EL (cell line): ENCODE measurements at regions not wholly inside any gene's neighbourhood (a gene's known extent, or its start where the extent isn't known, plus 50 kb on each side); places are given as distances from the start of the nearest gene placed in this dataset.
"Not testable (repeated sequence)": the region's sequence is repeated elsewhere in the genome, so short reads cannot be mapped to it uniquely, and the experiment has no call there.

Experiments
- DNase-seq: peaks from one replicate; pipeline ENCODE4 v3.0.0-alpha.2; 2016

GRCh38 chr3:88298189-88298588 lies 148.4 kb downstream of the C3orf38 start:
- no peak for DNase-seq

GRCh38 chr3:88301273-88301995 lies 151.7 kb downstream of the C3orf38 start:
- DNase-seq = no peak

- DNase-seq = no peak
These were observed 152.2 kb downstream of the C3orf38 start for GRCh38 chr3:88301996-88302393.

DNA sequence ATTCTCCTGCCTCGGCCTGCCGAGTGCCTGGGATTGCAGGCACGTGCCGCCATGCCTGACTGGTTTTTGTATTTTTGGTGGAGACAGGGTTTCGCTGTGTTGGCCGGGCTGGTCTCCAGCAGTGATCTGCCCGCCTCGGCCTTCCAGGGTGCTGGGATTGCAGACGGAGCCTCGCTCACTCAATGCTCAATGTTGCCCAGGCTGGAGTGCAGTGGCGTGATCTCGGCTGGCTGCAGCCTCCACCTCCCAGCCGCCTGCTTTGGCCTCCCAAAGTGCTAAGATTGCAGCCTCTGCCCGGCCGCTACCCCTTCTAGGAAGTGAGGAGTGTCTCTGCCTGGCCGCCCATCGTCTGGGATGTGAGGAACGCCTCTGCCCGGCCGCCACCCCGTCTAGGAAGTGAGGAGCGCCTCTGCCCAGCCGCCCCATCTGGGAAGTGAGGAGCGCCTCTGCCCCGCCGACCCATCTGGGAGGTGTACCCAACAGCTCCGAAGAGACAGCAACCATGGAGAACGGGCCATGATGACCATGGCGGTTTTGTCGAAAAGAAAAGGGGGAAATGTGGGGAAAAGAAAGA lies 153.7 kb downstream of the C3orf38 start:
- DNase-seq = not testable (repeated sequence)

DNA sequence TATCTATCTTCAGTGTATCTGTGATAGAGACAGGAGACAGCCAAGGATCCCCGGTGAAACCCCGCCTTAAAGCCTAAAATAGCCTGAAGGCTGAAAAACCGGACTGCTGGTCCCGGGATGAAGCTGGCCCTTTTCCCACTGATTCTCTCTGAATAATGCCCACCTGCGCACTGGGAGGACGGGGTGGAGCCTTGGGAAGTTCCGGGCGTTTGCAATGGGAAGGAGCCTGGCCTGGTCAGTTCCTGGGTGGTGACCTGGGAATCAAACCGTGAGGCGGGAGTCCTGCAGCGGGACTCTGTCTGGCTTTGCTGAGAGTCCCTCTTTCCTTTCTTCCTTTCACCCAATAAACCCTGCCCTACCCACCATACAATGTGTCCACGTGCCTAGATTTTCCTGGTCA lies 157.9 kb downstream of the C3orf38 start:
- DNase-seq = no peak

- no peak for DNase-seq
These were observed 162.1 kb downstream of the C3orf38 start for GRCh38 chr3:88311826-88312225.

GRCh38 chr3:88312256-88312655 lies 162.5 kb downstream of the C3orf38 start:
- no peak for DNase-seq

- no peak for DNase-seq
These were observed 168.3 kb downstream of the C3orf38 start for GRCh38 chr3:88318067-88318466.

GRCh38 chr3:88321363-88322050 lies 171.7 kb downstream of the C3orf38 start:
- no peak for DNase-seq

DNA sequence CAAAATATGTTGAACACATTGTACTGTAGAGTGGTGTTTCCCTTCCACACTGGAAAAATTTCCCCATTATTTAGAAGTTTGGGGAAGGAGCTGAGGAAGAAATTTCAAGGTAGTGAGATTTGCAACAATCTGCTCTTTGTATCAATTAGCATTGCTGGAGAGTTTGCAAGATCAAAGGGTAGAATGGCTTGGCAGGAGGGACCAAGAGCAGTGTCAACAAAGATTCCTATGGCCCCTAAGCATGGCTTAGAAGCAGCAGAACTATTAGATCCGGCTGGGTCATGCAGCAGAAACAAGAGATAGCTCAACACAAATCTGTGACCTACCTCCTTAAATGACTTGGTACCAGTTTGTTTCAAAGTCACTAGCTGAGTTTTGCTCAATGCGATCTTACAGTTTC lies 175.0 kb downstream of the C3orf38 start:
- no peak for DNase-seq

DNA sequence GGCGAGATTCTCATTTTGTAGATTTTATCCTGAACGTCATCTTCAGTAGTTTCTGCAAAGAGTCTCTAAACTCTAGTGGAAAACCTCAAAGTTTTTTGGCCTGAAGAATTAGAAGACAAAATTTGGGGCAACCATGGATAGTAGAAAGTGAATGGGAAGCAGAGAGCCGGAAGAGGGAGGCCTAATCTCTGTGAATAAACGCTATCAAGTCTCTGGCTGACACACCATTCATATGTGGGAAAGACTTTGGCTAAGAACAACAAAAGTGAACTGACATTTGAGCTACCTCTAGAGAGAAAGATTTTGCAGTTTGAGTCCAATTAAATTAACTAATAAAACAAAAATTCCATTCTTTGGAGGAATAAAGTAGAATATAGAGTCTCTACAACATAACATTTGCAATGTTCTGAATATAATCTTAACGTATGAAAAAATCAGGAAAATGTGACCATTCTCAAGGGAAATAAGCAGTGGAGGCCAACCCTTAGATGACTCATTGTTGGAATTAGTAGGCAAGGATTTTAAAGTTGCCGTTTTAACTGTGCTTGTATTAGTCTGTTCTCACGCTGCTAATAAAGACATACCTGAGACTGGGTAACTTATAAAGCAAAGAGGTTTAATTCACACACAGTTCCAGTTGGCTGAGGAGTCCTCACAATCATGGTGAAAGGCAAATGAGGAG lies 184.6 kb downstream of the C3orf38 start:
- no peak for DNase-seq

DNA sequence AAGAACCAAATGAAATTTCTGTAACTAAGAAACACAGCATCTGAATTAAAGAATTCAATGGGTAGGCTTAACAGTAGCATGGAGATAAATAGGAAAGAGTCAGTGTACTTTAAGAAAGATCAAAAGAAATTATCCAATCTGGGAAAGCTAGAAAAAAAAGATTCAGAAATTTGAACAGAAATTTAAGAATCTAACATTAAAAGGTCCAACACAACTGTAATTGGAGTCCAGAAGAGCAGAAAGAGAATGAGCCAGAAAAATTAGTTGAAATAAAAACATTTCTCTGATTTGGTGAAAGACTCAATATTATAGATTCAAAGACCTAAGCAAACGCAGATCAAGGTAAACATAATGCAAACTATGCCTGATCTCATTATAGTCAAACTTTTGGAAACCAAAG lies 187.1 kb downstream of the C3orf38 start:
- DNase-seq = no peak

DNA sequence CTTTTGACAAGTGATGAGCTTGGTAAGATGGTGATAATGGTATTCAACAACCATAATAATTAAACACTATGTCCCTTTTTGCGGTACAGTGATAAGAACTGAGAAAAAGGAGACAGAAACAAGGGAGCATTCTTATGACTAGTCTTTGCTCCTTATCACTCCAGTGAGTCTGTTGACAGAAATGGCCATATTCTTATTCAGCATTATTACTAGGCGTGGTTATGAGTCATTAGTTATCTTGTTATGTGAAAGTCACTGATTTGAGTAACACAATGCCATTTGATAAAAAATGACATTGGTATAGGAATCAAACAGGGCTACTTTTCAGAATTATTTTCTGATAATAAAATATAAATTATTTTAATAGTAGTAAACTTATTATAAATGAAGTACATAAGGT lies 193.5 kb downstream of the C3orf38 start:
- no peak for DNase-seq

DNA sequence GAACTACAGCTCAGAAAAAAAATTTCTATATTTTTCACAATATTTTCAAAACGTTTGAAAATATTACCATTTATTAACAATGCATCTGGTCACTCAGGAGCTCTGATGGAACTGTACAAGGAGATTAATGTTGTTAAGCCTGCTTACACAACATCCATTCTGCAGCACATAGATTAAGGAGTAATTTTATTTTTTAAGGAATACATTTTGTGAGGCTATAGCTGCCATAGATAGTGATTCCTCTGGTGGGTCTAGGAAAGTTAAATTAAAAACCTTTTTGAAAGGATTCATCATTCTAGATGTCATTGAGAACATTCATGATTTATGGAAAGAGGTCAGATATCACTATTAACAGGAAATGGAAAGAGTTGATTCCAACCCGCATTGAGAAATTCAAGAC lies 196.9 kb downstream of the C3orf38 start:
- no peak for DNase-seq

- no peak for DNase-seq
These were observed 212.7 kb downstream of the C3orf38 start for GRCh38 chr3:88362428-88362827.

- DNase-seq = no peak
These were observed 215.2 kb downstream of the C3orf38 start for GRCh38 chr3:88364926-88365325.

GRCh38 chr3:88369337-88369736 lies 219.6 kb downstream of the C3orf38 start:
- DNase-seq = no peak

GRCh38 chr3:88369767-88370166 lies 220.0 kb downstream of the C3orf38 start:
- no peak for DNase-seq

DNA sequence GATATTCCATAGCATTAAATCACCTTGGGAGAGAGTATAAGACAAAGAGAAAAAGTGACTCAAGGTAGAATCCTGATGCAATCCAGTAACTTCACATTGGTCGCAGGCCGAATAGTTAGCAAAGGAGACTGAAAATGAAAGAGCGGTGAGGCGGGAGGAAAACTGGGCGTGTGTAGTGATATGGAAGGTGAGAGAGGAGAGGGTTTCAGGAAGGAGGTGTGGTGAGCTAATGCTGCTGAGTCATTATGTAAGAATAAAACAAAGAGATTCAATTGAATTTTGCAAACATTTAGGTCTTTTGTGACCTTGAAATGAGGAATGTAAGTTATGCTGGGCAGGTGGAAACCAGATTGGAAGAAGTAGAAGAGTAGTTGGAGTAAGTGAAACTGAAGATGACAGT lies 235.3 kb downstream of the C3orf38 start:
- DNase-seq = no peak

GRCh38 chr3:88398581-88398980 lies 248.8 kb downstream of the C3orf38 start:
- no peak for DNase-seq

GRCh38 chr3:88403319-88403718 lies 253.6 kb downstream of the C3orf38 start:
- DNase-seq = no peak

DNA sequence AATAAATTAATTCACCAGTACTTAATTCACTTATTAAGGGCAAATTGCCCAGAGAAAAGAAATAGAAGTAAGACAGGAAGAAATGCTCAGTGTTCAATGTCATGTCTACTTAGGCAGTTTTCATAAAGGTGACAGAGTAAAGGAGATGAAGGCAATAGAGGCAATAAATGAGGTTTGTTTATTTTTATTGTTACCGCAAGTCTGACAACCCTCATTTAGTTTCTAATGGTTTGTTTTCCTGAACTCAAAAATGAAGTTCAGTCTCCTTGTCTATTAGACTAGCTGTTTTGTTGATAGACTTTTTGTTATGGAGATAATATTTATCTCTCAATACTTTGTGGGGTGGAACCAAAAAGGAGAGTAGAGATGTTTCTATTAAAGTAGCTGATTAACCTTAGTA lies 258.3 kb downstream of the C3orf38 start:
- no peak for DNase-seq

- DNase-seq = no peak
These were observed 259.2 kb downstream of the C3orf38 start for GRCh38 chr3:88408935-88409334.

- no peak for DNase-seq
These were observed 260.5 kb downstream of the C3orf38 start for GRCh38 chr3:88410259-88410658.
